Astrocyte (in vitro differentiated cells and primary cell): ENCODE measurements at regions not wholly inside any gene's neighbourhood (a gene's known extent, or its start where the extent isn't known, plus 50 kb on each side); places are given as distances from the start of the nearest gene placed in this dataset.

Source experiments
- CTCF ChIP-seq: IDR thresholded peaks from 2 replicates; pipeline ENCODE4 v1.5.1; 2011; ENCODE audit warnings: low read depth, mild to moderate bottlenecking, inconsistent platforms, low read length, moderate library complexity; ENCODE audit not compliant: insufficient read depth
- EZH2 ChIP-seq: IDR thresholded peaks from 2 replicates; pipeline ENCODE4 v1.6.1; 2012; ENCODE audit warnings: mild to moderate bottlenecking, low read length, inconsistent platforms; ENCODE audit not compliant: insufficient read depth

- TF ChIP-seq CTCF (no peak), EZH2 (no peak)
Observed at GRCh38 chr14:82113710-82114109, 580.1 kb upstream of the SEL1L start.
